Activated CD4-positive, alpha-beta memory T cell treated with anti-CD3 and anti-CD28 coated beads, Interleukin-2, amount 10 ng/mL, durations not matched to agents 7 days and 5 days (primary cell): ENCODE measurements at regions not wholly inside any gene's neighbourhood (a gene's known extent, or its start where the extent isn't known, plus 50 kb on each side); places are given as distances from the start of the nearest gene placed in this dataset.

ENCODE experiments used
- CTCF ChIA-PET: fragments of 350-600 bp; sonication (Branson Sonifier 250); formaldehyde crosslinking; loops from one replicate; lab custom pipeline; 2021; ENCODE audit warnings: antibody characterized with exemption, inconsistent platforms; lab: Charles Lee
- POLR2A ChIA-PET: fragments of 350-600 bp; sonication (Branson Sonifier 250); formaldehyde crosslinking; loops from one replicate; lab custom pipeline; 2021; ENCODE audit warnings: antibody characterized with exemption; lab: Charles Lee
- DNase-seq: peaks from one replicate; pipeline ENCODE4 v3.0.0-alpha.2; 2020
- H3K27ac Mint-ChIP-seq: one replicate; pipeline ENCODE4 v1.8.0; 2021; ENCODE audit warnings: mild to moderate bottlenecking, mixed read lengths
- H3K27me3 Mint-ChIP-seq: one replicate; pipeline ENCODE4 v1.8.0; 2021; ENCODE audit warnings: mixed read lengths
- H3K36me3 Mint-ChIP-seq: one replicate; pipeline ENCODE4 v1.8.0; 2021; ENCODE audit warnings: low read depth, mixed read lengths
- H3K4me1 Mint-ChIP-seq: one replicate; pipeline ENCODE4 v1.8.0; 2021; ENCODE audit warnings: mixed read lengths
- H3K4me3 Mint-ChIP-seq: one replicate; pipeline ENCODE4 v1.8.0; 2021; ENCODE audit warnings: mild to moderate bottlenecking, mixed read lengths
- H3K9me3 Mint-ChIP-seq: one replicate; pipeline ENCODE4 v1.8.0; 2021; ENCODE audit warnings: mixed read lengths

DNA sequence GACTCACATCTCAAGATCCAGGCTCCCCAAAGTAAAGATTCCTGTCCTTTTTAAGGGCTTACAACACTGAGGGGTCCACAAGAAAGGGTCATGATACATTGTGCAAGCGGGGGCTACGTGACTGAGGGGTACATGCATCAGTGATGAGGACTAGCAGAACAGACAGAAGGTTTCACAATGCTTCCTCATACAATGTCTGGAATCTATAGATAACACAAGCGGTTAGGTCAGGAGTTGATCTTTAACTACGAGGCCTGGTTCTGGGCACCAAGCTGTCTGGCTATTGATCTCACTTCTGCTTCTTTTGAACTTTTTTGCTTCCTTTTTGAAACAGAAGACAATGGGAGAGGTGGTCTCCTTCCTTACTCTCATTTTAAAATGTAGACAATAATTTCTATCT lies 718.6 kb downstream of the AMY1C start:
- H3K36me3 Mint-ChIP-seq, result no peaks in the 10 kb centered on the region
- POLR2A ChIA-PET, result no interaction called here
- no peak for DNase-seq
- no peak overlapping the region for H3K4me3 Mint-ChIP-seq
- H3K27me3 Mint-ChIP-seq, result no peaks in the 10 kb centered on the region
- CTCF ChIA-PET, result no interaction called here
- peaks cover 7% of the 10 kb centered on the region for H3K4me1 Mint-ChIP-seq
- peaks cover 12% of the 10 kb centered on the region for H3K9me3 Mint-ChIP-seq
- no peak overlapping the region for H3K27ac Mint-ChIP-seq

DNA sequence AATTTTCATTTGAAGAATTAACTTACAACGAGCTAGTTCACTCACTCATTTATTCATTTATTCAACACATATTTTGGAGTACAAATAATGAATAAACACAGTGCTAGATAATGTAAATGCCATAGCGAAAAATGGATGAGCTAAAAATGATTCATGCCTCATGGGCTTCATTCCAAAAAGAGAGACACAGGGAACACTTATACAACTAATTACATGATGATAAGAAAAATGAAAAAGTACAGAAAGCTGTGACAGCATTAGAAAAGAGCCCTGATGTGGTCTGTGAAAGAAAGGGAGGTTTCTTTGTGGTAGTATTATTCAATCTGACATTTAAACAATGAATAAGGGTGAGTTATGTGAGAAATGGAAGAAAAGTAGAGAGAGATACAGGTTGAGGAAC lies 726.4 kb downstream of the AMY1C start:
- Mint-ChIP-seq H3K9me3 (no peaks in the 10 kb centered on the region), H3K4me3 (no peak overlapping the region), H3K4me1 (no peaks in the 10 kb centered on the region), H3K27ac (no peak overlapping the region), H3K36me3 (no peaks in the 10 kb centered on the region), H3K27me3 (no peaks in the 10 kb centered on the region)
- DNase-seq, result no peak
- POLR2A ChIA-PET, result no interaction called here
- CTCF ChIA-PET, result no interaction called here

DNA sequence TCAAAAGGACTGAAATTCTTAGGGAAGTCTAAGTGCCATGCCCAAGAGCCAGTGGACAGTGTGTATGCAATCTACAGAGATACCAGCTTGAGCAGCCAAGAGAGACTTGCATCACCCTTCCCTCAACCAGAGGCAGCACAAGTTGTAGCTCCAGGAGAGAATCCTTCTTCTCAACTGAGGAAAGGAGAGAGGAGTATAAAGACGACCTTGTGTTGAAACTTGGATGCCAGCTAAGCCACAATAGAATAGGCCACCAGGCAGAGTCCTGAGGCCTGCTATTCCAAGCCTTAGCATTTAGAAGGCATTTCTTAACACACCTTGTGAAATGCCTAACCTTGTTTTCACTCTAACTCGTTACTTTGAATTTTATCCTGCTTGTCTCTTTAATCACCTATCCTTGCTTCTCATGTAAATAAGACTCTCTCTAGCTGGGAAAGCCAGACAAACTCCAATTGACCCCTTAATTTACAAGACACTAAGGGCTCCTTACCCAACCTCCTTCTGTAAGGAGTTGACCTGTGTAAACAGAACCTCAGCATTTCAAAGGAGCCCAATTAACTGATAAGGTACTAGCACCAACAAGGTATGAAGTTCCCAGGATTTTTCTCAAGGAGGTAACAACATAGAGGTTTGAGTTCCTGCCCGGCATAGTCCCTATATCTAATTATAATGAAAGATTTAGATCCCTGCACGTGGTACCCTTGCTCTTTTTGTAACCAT lies 738.8 kb downstream of the AMY1C start:
- Mint-ChIP-seq H3K9me3 (peaks cover 4% of the 10 kb centered on the region), H3K4me3 (no peak overlapping the region), H3K4me1 (no peaks in the 10 kb centered on the region), H3K27me3 (no peaks in the 10 kb centered on the region), H3K27ac (no peak overlapping the region), H3K36me3 (no peaks in the 10 kb centered on the region)
- ChIA-PET CTCF (no interaction called here), POLR2A (no interaction called here)
- no peak for DNase-seq

DNA sequence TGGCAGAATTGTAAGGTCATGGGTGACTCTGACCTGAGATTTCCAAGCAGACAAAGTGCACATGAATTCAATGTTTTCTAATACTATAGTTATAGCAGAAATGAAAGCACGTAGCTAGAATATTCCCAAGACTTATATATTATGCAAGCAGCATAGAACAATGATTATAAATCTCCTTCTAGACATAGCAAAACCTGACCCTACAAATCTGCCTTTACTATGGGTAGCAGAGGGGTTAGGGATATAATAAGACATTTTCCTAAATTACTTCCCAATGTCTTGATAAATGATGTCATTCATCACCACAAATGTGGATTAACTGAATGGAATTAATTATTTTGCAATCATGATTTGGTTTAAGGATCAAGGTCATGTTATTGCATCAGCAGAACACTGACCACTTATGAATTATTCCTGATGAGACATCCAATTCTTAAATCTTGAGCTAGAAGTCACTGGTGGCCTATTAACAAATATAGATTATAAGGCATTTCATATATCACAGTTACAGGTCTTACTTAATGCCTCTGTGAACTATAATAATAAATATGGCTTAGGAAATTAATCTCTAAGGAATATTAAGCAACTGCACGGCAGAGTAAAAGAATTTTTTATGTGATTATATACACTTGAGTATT lies 776.6 kb downstream of the AMY1C start:
- H3K4me1 Mint-ChIP-seq, result no peaks in the 10 kb centered on the region
- no peak overlapping the region for H3K4me3 Mint-ChIP-seq
- no peak for DNase-seq
- CTCF ChIA-PET, result no interaction called here
- no peak overlapping the region for H3K27ac Mint-ChIP-seq
- H3K9me3 Mint-ChIP-seq, result peaks cover 10% of the 10 kb centered on the region
- H3K27me3 Mint-ChIP-seq, result no peaks in the 10 kb centered on the region
- POLR2A ChIA-PET, result no interaction called here
- H3K36me3 Mint-ChIP-seq, result no peaks in the 10 kb centered on the region

- POLR2A ChIA-PET, result no interaction called here
- H3K27ac Mint-ChIP-seq, result no peak overlapping the region
- DNase-seq, result no peak
- H3K36me3 Mint-ChIP-seq, result no peaks in the 10 kb centered on the region
- H3K9me3 Mint-ChIP-seq, result peaks cover 7% of the 10 kb centered on the region
- H3K4me1 Mint-ChIP-seq, result no peaks in the 10 kb centered on the region
- H3K27me3 Mint-ChIP-seq, result no peaks in the 10 kb centered on the region
- H3K4me3 Mint-ChIP-seq, result no peak overlapping the region
- CTCF ChIA-PET, result no interaction called here
Measured at GRCh38 chr1:104531990-104532389, 782.3 kb downstream of the AMY1C start.

GRCh38 chr1:104574620-104575019 lies 824.9 kb downstream of the AMY1C start:
- Mint-ChIP-seq H3K4me3 (no peak overlapping the region), H3K36me3 (no peaks in the 10 kb centered on the region), H3K9me3 (peaks cover 3% of the 10 kb centered on the region), H3K27ac (no peak overlapping the region), H3K27me3 (no peaks in the 10 kb centered on the region), H3K4me1 (no peaks in the 10 kb centered on the region)
- ChIA-PET POLR2A (no interaction called here), CTCF (no interaction called here)
- no peak for DNase-seq

DNA sequence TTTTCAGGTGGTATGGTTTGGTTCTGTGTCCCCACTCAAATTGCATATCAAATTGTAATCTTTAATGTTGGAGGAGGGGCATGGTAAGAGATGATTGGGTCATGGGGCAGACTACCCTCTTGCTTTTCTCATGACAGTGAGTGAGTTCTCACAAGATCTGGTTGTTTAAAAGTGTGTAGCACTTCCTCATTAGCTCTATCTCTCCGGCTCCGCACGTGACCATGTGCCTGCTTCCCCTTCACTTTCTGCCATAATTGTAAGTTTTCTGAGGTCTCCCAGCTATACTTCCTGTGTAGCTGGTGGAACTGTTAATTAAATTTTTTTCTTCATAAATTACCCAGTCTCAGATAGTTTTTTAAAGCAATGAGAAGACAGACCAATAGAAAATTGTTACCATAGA lies 843.2 kb downstream of the AMY1C start:
- CTCF ChIA-PET, result no interaction called here
- Mint-ChIP-seq H3K27me3 (no peaks in the 10 kb centered on the region), H3K4me3 (no peak overlapping the region), H3K4me1 (no peaks in the 10 kb centered on the region), H3K36me3 (no peaks in the 10 kb centered on the region), H3K27ac (no peak overlapping the region), H3K9me3 (peaks cover 13% of the 10 kb centered on the region)
- POLR2A ChIA-PET, result no interaction called here
- no peak for DNase-seq

DNA sequence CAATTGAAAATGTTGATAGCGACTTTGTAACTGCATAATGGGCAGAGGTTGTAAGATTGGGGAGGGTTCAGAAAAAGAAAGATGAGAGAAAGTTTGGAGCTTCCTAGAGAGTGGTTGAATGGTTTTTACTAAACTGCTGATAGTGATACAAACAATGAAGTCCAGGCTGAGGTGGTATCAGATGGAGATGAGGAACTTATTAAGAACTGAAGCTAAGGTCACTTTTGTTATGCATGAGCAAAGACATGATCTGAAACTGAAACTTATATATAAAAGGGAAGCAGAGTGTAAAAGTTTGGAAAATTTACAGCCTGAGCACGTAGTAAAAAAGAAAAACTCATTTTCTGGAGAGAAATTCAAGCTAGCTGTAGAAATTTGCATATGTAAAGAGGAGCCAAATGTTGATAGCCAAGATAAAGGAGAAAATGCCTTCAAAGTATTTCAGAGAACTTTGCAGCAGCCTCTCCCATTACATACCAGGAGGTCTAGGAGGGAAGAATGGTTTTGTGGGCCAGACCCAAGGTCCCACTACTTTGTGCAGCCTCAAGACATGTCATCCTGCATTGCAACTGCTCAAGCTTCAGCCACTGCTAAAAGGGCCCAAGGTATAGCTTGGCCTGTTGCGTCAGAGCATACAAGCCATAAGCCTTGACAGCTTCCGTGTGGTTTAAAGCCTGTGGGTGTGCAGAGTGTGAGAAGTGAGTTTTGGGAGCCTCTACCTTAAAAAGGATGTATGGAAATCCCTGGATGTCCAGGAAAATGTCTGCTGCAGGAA lies 843.9 kb downstream of the AMY1C start:
- Mint-ChIP-seq H3K9me3 (peaks cover 13% of the 10 kb centered on the region), H3K27ac (no peak overlapping the region), H3K4me3 (no peak overlapping the region), H3K27me3 (no peaks in the 10 kb centered on the region), H3K4me1 (no peaks in the 10 kb centered on the region), H3K36me3 (no peaks in the 10 kb centered on the region)
- no peak for DNase-seq
- ChIA-PET POLR2A (no interaction called here), CTCF (no interaction called here)

GRCh38 chr1:104617474-104617873 lies 867.8 kb downstream of the AMY1C start:
- POLR2A ChIA-PET, result no interaction called here
- CTCF ChIA-PET, result no interaction called here
- Mint-ChIP-seq H3K36me3 (no peaks in the 10 kb centered on the region), H3K27me3 (no peaks in the 10 kb centered on the region), H3K9me3 (peaks cover 26% of the 10 kb centered on the region), H3K4me3 (no peak overlapping the region), H3K4me1 (no peaks in the 10 kb centered on the region), H3K27ac (no peak overlapping the region)
- DNase-seq, result no peak

GRCh38 chr1:104621221-104621620 lies 871.5 kb downstream of the AMY1C start:
- ChIA-PET POLR2A (no interaction called here), CTCF (no interaction called here)
- Mint-ChIP-seq H3K9me3 (peaks cover 21% of the 10 kb centered on the region), H3K4me3 (no peak overlapping the region), H3K27ac (no peak overlapping the region), H3K36me3 (no peaks in the 10 kb centered on the region), H3K27me3 (no peaks in the 10 kb centered on the region), H3K4me1 (no peaks in the 10 kb centered on the region)
- DNase-seq, result no peak

- ChIA-PET POLR2A (no interaction called here), CTCF (no interaction called here)
- no peak overlapping the region for H3K27ac Mint-ChIP-seq
- no peaks in the 10 kb centered on the region for H3K27me3 Mint-ChIP-seq
- peaks cover 14% of the 10 kb centered on the region for H3K9me3 Mint-ChIP-seq
- DNase-seq, result no peak
- no peaks in the 10 kb centered on the region for H3K4me1 Mint-ChIP-seq
- H3K4me3 Mint-ChIP-seq, result no peak overlapping the region
- H3K36me3 Mint-ChIP-seq, result no peaks in the 10 kb centered on the region
Measured at GRCh38 chr1:104624538-104624937, 874.8 kb downstream of the AMY1C start.

GRCh38 chr1:104629589-104629988 lies 879.9 kb downstream of the AMY1C start:
- no peaks in the 10 kb centered on the region for H3K4me1 Mint-ChIP-seq
- no peaks in the 10 kb centered on the region for H3K36me3 Mint-ChIP-seq
- no peak for DNase-seq
- H3K4me3 Mint-ChIP-seq, result no peak overlapping the region
- no peaks in the 10 kb centered on the region for H3K27me3 Mint-ChIP-seq
- ChIA-PET CTCF (no interaction called here), POLR2A (no interaction called here)
- H3K9me3 Mint-ChIP-seq, result peaks cover 3% of the 10 kb centered on the region
- no peak overlapping the region for H3K27ac Mint-ChIP-seq

DNA sequence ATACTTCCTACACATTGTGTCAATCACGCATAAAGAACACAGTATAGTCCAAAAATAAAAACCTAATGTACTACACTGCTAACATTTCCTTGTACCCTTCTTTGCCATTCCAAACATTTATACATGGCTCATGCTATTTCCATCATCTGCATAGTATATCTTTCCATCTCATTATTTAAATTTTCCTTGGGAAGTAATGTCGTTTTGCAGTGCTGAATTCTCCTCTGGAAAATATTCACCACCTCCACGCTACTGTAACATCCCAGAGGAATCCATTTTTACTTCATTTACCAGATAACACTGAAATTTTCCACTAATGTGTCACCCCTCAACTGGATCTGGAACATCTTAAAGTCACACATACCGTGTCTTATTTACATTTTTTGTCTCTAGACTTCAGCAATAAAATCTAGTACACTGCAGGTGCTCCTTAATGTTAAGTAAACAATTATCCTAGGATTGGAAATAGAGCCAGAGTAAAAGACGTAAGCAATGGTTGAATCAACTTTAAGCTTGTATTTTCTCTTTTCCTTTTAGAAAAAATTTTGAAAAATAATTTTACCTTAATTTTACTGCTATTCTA lies 881.0 kb downstream of the AMY1C start:
- Mint-ChIP-seq H3K27me3 (no peaks in the 10 kb centered on the region), H3K36me3 (no peaks in the 10 kb centered on the region), H3K9me3 (peaks cover 3% of the 10 kb centered on the region), H3K27ac (no peak overlapping the region), H3K4me3 (no peak overlapping the region), H3K4me1 (no peaks in the 10 kb centered on the region)
- ChIA-PET POLR2A (no interaction called here), CTCF (no interaction called here)
- DNase-seq, result no peak
